ENCODE measurements at regions not wholly inside any gene's neighbourhood (a gene's known extent, or its start where the extent isn't known, plus 50 kb on each side); places are given as distances from the start of the nearest gene placed in this dataset.

DNA sequence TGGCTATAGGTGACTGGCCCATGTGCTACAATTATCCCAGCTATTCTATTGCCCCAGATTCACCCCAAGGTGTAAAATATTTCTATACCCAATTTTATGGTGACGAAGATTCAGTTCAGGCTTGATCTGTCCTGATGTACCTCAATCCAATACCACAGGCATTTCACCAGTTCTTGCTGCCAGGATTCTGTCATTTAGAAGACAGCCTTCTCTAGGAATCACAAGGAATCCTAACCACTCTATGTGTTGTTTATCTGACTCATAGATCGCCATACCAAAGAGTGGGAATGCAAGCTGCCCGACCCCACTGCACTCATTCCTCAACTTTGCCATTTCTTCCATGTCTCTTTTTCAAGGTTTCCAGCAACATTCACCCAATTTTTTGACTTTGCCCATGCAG, 355.0 kb upstream of the EMCN start:
- TF ChIP-seq, protein P1, sequence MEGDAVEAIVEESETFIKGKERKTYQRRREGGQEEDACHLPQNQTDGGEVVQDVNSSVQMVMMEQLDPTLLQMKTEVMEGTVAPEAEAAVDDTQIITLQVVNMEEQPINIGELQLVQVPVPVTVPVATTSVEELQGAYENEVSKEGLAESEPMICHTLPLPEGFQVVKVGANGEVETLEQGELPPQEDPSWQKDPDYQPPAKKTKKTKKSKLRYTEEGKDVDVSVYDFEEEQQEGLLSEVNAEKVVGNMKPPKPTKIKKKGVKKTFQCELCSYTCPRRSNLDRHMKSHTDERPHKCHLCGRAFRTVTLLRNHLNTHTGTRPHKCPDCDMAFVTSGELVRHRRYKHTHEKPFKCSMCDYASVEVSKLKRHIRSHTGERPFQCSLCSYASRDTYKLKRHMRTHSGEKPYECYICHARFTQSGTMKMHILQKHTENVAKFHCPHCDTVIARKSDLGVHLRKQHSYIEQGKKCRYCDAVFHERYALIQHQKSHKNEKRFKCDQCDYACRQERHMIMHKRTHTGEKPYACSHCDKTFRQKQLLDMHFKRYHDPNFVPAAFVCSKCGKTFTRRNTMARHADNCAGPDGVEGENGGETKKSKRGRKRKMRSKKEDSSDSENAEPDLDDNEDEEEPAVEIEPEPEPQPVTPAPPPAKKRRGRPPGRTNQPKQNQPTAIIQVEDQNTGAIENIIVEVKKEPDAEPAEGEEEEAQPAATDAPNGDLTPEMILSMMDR (conservative IDR thresholded peaks at IDR 0.05): no peak
- no peak for TF ChIP-seq ZFX (IDR thresholded peaks at IDR 0.05)
